ENCODE measurements at regions not wholly inside any gene's neighbourhood (a gene's known extent, or its start where the extent isn't known, plus 50 kb on each side); places are given as distances from the start of the nearest gene placed in this dataset.

GRCh38 chr7:130869918-130870317, 135.9 kb upstream of the KLF14 start:
- TF ChIP-seq MZF1 (tag by site-specific recombination; IDR thresholded peaks at IDR 0.05; ENCODE audit: borderline replicate concordance) (no peak), CTCF (tag by site-specific recombination; IDR thresholded peaks at IDR 0.05) (no peak), ZBTB21 (tag by site-specific recombination; IDR thresholded peaks at IDR 0.05) (no peak), BCL11A (tag by site-specific recombination; IDR thresholded peaks at IDR 0.05; ENCODE audit: low read depth) (no peak), ZNF184 (tag by site-specific recombination; IDR thresholded peaks at IDR 0.05) (no peak)

All from HEK293 (cell line).